CD4-positive, alpha-beta T cell treated with Interleukin-15 for 1 hour (primary cell): ENCODE measurements at regions not wholly inside any gene's neighbourhood (a gene's known extent, or its start where the extent isn't known, plus 50 kb on each side); places are given as distances from the start of the nearest gene placed in this dataset.
"Not testable (repeated sequence)": the region's sequence is repeated elsewhere in the genome, so short reads cannot be mapped to it uniquely, and the experiment has no call there.

Experiments used
- DNase-seq: peaks from one replicate; pipeline ENCODE4 v3.0.0-alpha.2; 2020

- DNase-seq: no peak
Observed at GRCh38 chr14:101616202-101616601, 54.9 kb downstream of the DIO3 start.

GRCh38 chr14:101619484-101619883, 58.2 kb downstream of the DIO3 start:
- no peak for DNase-seq

- no peak for DNase-seq
Observed at GRCh38 chr14:101620031-101620788, 58.9 kb downstream of the DIO3 start.

GRCh38 chr14:101620821-101621785, 59.8 kb downstream of the DIO3 start:
- no peak for DNase-seq

GRCh38 chr14:101622251-101623076, 61.2 kb downstream of the DIO3 start:
- no peak for DNase-seq

- DNase-seq: no peak
Observed at GRCh38 chr14:101623077-101623372, 61.7 kb downstream of the DIO3 start.

GRCh38 chr14:101623685-101624444, 62.6 kb downstream of the DIO3 start:
- no peak for DNase-seq

- DNase-seq: no peak
Observed at GRCh38 chr14:101624536-101624935, 63.2 kb downstream of the DIO3 start.

GRCh38 chr14:101625336-101626097, 64.2 kb downstream of the DIO3 start:
- DNase-seq: no peak

GRCh38 chr14:101626331-101626730, 65.0 kb downstream of the DIO3 start:
- no peak for DNase-seq

- DNase-seq: no peak
Observed at GRCh38 chr14:101627915-101628262, 66.6 kb downstream of the DIO3 start.

GRCh38 chr14:101628471-101628966, 67.2 kb downstream of the DIO3 start:
- peak; percentile 65 for DNase-seq

GRCh38 chr14:101628975-101629374, 67.7 kb downstream of the DIO3 start:
- DNase-seq: no peak

GRCh38 chr14:101630056-101630965, 69.0 kb downstream of the DIO3 start:
- no peak for DNase-seq

- no peak for DNase-seq
Observed at GRCh38 chr14:101631199-101631598, 69.9 kb downstream of the DIO3 start.

GRCh38 chr14:101631970-101632369, 70.7 kb downstream of the DIO3 start:
- DNase-seq: not testable (repeated sequence)

GRCh38 chr14:101632520-101632919, 71.2 kb downstream of the DIO3 start:
- DNase-seq: no peak

GRCh38 chr14:101633276-101633675, 72.0 kb downstream of the DIO3 start:
- DNase-seq: no peak

- DNase-seq: no peak
Observed at GRCh38 chr14:101634202-101634849, 73.0 kb downstream of the DIO3 start.
